A673 (cell line): ENCODE measurements at regions not wholly inside any gene's neighbourhood (a gene's known extent, or its start where the extent isn't known, plus 50 kb on each side); places are given as distances from the start of the nearest gene placed in this dataset.

ENCODE experiments used
- EZH2 ChIP-seq: fragments of 200-600 bp; sonication (generic); IDR thresholded peaks from 2 replicates; pipeline ENCODE4 v1.6.1; 2017; ENCODE audit warnings: borderline replicate concordance, low read depth, mild to moderate bottlenecking, mixed read lengths, antibody characterized with exemption, low read length; ENCODE audit not compliant: poor library complexity, severe bottlenecking
- TF ChIP-seq, protein P1 (sequence below): fragments of 300-800, 200-600 bp; sonication (generic); conservative IDR thresholded peaks from 2 replicates; pipeline ENCODE4 v1.5.1; 2017; ENCODE audit warnings: low read depth, mild to moderate bottlenecking, antibody characterized with exemption, low read length, moderate library complexity, mixed read lengths

DNA sequence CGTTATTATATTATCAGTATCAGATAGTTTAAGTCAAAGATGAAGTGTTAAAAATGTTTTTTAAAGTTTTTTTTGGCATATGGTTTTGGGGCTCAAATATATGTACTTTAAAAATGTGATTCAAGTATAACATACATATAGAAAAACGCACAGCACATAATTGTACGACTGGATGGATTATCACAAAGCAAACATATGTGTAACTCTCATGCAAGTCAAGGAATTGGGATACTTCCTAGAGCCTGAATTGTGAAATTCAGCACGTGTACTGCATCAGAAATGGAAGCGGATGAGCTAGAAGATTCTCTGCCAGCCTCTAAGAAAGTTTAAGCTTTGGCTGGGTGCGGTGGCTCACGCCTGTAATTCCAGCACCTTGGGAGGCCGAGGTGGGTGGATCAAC, 340.9 kb downstream of the PRL start:
- TF ChIP-seq, protein P1, sequence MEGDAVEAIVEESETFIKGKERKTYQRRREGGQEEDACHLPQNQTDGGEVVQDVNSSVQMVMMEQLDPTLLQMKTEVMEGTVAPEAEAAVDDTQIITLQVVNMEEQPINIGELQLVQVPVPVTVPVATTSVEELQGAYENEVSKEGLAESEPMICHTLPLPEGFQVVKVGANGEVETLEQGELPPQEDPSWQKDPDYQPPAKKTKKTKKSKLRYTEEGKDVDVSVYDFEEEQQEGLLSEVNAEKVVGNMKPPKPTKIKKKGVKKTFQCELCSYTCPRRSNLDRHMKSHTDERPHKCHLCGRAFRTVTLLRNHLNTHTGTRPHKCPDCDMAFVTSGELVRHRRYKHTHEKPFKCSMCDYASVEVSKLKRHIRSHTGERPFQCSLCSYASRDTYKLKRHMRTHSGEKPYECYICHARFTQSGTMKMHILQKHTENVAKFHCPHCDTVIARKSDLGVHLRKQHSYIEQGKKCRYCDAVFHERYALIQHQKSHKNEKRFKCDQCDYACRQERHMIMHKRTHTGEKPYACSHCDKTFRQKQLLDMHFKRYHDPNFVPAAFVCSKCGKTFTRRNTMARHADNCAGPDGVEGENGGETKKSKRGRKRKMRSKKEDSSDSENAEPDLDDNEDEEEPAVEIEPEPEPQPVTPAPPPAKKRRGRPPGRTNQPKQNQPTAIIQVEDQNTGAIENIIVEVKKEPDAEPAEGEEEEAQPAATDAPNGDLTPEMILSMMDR, result no peak
- no peak for TF ChIP-seq EZH2
